ENCODE measurements at regions not wholly inside any gene's neighbourhood (a gene's known extent, or its start where the extent isn't known, plus 50 kb on each side); places are given as distances from the start of the nearest gene placed in this dataset.

DNA sequence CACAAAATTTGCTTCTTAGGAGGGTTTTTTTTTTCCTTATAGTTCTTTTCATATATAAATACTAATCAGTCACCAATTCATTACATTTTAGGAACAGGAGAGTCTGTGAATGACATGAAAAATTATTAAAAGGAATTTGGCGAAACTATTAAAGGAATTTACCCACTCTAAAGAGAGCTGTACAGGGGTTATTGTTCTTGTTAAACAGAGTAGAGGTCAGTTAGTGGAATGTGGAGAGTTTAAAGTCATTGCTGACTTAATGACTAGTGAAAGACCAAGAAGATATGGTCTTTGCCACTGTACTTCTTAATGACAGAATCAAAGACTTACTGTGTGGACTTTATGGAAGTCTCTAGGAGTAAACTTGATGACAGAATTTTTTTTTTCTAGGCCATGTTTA, 333.6 kb upstream of the C2CD4B start:
- H3K9me3 Mint-ChIP-seq (ENCODE audit: unreplicated experiment) = no peaks in the 10 kb centered on the region
- no peak overlapping the region for H3K4me3 Mint-ChIP-seq (ENCODE audit: unreplicated experiment)
- no peak for DNase-seq (ENCODE audit: unreplicated experiment)
- TF ChIP-seq, protein P1, sequence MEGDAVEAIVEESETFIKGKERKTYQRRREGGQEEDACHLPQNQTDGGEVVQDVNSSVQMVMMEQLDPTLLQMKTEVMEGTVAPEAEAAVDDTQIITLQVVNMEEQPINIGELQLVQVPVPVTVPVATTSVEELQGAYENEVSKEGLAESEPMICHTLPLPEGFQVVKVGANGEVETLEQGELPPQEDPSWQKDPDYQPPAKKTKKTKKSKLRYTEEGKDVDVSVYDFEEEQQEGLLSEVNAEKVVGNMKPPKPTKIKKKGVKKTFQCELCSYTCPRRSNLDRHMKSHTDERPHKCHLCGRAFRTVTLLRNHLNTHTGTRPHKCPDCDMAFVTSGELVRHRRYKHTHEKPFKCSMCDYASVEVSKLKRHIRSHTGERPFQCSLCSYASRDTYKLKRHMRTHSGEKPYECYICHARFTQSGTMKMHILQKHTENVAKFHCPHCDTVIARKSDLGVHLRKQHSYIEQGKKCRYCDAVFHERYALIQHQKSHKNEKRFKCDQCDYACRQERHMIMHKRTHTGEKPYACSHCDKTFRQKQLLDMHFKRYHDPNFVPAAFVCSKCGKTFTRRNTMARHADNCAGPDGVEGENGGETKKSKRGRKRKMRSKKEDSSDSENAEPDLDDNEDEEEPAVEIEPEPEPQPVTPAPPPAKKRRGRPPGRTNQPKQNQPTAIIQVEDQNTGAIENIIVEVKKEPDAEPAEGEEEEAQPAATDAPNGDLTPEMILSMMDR (IDR thresholded peaks at IDR 0.05; ENCODE audit: unreplicated experiment) = no peak
- CTCF ChIA-PET = no interaction called here
- peaks cover 5% of the 10 kb centered on the region for H3K4me1 Mint-ChIP-seq (ENCODE audit: insufficient read depth, unreplicated experiment)
- no peaks in the 10 kb centered on the region for H3K27me3 Mint-ChIP-seq (ENCODE audit: insufficient read depth, unreplicated experiment)
- intact Hi-C loops (cut with micrococcal nuclease) = no loop called here
- H3K27ac Mint-ChIP-seq (ENCODE audit: low read depth, unreplicated experiment) = no peak overlapping the region
- no TSS peak for BruUV-seq (replicated peaks)
- no peaks in the 10 kb centered on the region for H3K36me3 Mint-ChIP-seq (ENCODE audit: insufficient read depth, unreplicated experiment)
- POLR2A ChIA-PET = no interaction called here

DNA sequence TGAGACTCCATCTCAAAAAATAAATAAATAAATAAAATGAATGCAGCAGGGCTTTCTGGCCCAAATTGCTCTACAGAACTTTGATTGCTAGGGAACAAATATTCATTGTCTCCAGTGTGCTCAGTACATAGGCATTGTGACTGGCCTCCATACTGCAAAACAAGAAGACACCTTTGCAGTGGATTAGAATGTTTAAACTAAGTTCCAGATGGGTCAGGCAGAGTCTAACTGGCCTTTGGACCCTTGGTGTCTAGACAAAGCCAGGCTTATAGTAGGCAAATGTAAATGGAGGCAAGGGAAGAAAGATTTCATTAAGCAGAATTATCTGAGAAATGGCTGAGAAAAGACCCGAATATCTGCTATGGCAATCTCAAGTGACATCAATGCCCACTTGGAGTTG, 335.2 kb upstream of the C2CD4B start:
- POLR2A ChIA-PET = no interaction called here
- no peaks in the 10 kb centered on the region for H3K27me3 Mint-ChIP-seq (ENCODE audit: insufficient read depth, unreplicated experiment)
- H3K36me3 Mint-ChIP-seq (ENCODE audit: insufficient read depth, unreplicated experiment) = no peaks in the 10 kb centered on the region
- intact Hi-C loops (cut with micrococcal nuclease) = no loop called here
- peaks cover 6% of the 10 kb centered on the region for H3K4me1 Mint-ChIP-seq (ENCODE audit: insufficient read depth, unreplicated experiment)
- H3K27ac Mint-ChIP-seq (ENCODE audit: low read depth, unreplicated experiment) = no peak overlapping the region
- no TSS peak for BruUV-seq (replicated peaks)
- CTCF ChIA-PET = no interaction called here
- no peak overlapping the region for H3K4me3 Mint-ChIP-seq (ENCODE audit: unreplicated experiment)
- no peak for DNase-seq (ENCODE audit: unreplicated experiment)
- TF ChIP-seq, protein P1 (IDR thresholded peaks at IDR 0.05; ENCODE audit: unreplicated experiment) = no peak
- H3K9me3 Mint-ChIP-seq (ENCODE audit: unreplicated experiment) = no peaks in the 10 kb centered on the region

DNA sequence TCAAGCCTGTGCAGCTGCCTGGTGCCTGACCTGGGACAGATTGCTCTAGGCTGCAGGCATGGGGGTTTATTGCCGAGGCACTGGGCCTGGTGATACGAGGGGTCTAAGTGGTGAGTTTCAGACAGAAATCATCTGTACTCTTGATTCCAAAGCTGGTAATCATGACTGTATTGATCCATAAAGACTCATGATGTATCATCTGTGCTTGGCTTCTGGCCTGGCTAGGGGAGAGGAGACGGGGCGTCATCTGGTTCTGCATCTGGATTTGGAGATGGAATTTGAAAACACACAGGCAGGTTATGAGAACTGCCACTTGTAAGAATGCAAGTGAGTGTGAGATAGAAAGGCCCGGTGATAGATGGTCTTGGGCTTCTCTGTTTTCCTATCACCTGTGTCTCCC, 337.4 kb upstream of the C2CD4B start:
- TF ChIP-seq, protein P1 (IDR thresholded peaks at IDR 0.05; ENCODE audit: unreplicated experiment) = no peak
- H3K9me3 Mint-ChIP-seq (ENCODE audit: unreplicated experiment) = no peaks in the 10 kb centered on the region
- ChIA-PET CTCF (interaction anchor here (0.7 to 0.9 kb wide), 2 partner anchors 44 to 239 kb away, joined by 3 read pairs; no protein-coding TSS in a partner anchor), POLR2A (no interaction called here)
- BruUV-seq (replicated peaks) = no TSS peak
- H3K4me3 Mint-ChIP-seq (ENCODE audit: unreplicated experiment) = no peak overlapping the region
- no peaks in the 10 kb centered on the region for H3K36me3 Mint-ChIP-seq (ENCODE audit: insufficient read depth, unreplicated experiment)
- no peak overlapping the region for H3K27ac Mint-ChIP-seq (ENCODE audit: low read depth, unreplicated experiment)
- intact Hi-C loops (cut with micrococcal nuclease) = no loop called here
- DNase-seq (ENCODE audit: unreplicated experiment) = no peak
- H3K27me3 Mint-ChIP-seq (ENCODE audit: insufficient read depth, unreplicated experiment) = no peaks in the 10 kb centered on the region
- H3K4me1 Mint-ChIP-seq (ENCODE audit: insufficient read depth, unreplicated experiment) = peaks cover 15% of the 10 kb centered on the region

DNA sequence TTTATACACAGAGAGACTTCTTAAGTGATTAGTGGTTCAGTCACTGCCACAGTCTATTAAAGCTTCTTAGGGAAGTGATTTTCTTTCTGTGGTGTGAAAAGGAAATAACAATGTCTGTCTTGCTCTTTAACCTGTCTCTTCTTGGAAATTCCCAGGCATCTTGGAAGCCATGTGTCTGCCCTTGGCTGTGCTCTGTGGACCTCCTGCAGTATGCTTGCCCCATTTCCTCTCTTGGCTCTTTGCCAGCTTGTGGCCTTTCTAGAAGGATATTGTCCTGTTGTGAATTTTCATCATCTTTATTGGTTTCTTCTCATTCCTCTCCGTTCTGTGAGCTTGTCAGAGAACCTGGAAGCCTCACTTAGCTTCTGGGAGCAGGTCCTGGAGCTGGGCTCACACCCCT, 338.4 kb upstream of the C2CD4B start:
- Mint-ChIP-seq H3K4me3 (ENCODE audit: unreplicated experiment) (no peak overlapping the region), H3K27ac (ENCODE audit: low read depth, unreplicated experiment) (no peak overlapping the region), H3K36me3 (ENCODE audit: insufficient read depth, unreplicated experiment) (no peaks in the 10 kb centered on the region), H3K4me1 (ENCODE audit: insufficient read depth, unreplicated experiment) (peaks cover 15% of the 10 kb centered on the region), H3K27me3 (ENCODE audit: insufficient read depth, unreplicated experiment) (no peaks in the 10 kb centered on the region), H3K9me3 (ENCODE audit: unreplicated experiment) (no peaks in the 10 kb centered on the region)
- intact Hi-C loops (cut with micrococcal nuclease) = no loop called here
- ChIA-PET CTCF (interaction anchor here (0.6 to 1.0 kb wide), 2 partner anchors 46 to 100 kb away, joined by 3 to 4 read pairs; no protein-coding TSS in a partner anchor), POLR2A (interaction anchor here (0.6 to 0.7 kb wide), 2 partner anchors 40 to 464 kb away, joined by 3 read pairs; no protein-coding TSS in a partner anchor)
- DNase-seq (ENCODE audit: unreplicated experiment) = peak; percentile 30
- no TSS peak for BruUV-seq (replicated peaks)
- TF ChIP-seq, protein P1 (IDR thresholded peaks at IDR 0.05; ENCODE audit: unreplicated experiment) = no peak
